ENCODE measurements at regions not wholly inside any gene's neighbourhood (a gene's known extent, or its start where the extent isn't known, plus 50 kb on each side); places are given as distances from the start of the nearest gene placed in this dataset.

DNA sequence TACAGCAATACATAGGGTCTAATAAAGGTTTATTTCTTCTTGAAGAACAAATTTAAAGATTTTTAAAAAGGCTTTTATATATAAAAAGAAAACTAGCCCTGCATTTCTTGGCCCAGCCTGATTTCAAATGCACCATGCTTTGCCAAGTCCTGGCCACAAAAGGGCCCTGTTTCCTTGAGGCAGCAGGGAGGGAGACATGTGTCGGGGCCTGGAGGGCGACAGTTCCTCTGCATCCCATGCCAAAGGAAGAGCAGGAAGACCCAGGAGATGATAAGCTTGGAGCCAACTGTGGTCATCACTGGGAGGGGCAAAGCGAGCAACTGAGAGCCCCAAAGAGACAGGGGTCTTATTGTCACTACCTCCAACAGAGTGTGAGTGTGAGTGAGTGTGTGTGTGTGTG lies 571.5 kb upstream of the PSMD7 start:
- TF ChIP-seq, protein P1, sequence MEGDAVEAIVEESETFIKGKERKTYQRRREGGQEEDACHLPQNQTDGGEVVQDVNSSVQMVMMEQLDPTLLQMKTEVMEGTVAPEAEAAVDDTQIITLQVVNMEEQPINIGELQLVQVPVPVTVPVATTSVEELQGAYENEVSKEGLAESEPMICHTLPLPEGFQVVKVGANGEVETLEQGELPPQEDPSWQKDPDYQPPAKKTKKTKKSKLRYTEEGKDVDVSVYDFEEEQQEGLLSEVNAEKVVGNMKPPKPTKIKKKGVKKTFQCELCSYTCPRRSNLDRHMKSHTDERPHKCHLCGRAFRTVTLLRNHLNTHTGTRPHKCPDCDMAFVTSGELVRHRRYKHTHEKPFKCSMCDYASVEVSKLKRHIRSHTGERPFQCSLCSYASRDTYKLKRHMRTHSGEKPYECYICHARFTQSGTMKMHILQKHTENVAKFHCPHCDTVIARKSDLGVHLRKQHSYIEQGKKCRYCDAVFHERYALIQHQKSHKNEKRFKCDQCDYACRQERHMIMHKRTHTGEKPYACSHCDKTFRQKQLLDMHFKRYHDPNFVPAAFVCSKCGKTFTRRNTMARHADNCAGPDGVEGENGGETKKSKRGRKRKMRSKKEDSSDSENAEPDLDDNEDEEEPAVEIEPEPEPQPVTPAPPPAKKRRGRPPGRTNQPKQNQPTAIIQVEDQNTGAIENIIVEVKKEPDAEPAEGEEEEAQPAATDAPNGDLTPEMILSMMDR (conservative IDR thresholded peaks at IDR 0.05): no peak
- TF ChIP-seq ZFX (IDR thresholded peaks at IDR 0.05): no peak

All from C4-2B (cell line).